HL-60 (cell line): ENCODE measurements at regions not wholly inside any gene's neighbourhood (a gene's known extent, or its start where the extent isn't known, plus 50 kb on each side); places are given as distances from the start of the nearest gene placed in this dataset.

Experiments
- DNase-seq, 2 experiments: peaks; one replicate each; pipeline ENCODE4 v3.0.0-alpha.2; 2010 to 2020; ENCODE audit warnings: low read depth in 1 of 2, low spot score in 1 of 2
- H3K27ac ChIP-seq: fragments of 250-450 bp; sonication (Bioruptor Pico); replicated peaks from 2 replicates; pipeline ENCODE4 v1.5.1; 2020; ENCODE audit warnings: mild to moderate bottlenecking, moderate library complexity
- H3K27me3 ChIP-seq: fragments of 250-450 bp; sonication (Bioruptor Pico); 2 replicates; pipeline ENCODE4 v1.5.1; 2021; ENCODE audit warnings: mild to moderate bottlenecking, moderate library complexity; ENCODE audit not compliant: insufficient read depth, poor library complexity, severe bottlenecking
- H3K4me3 ChIP-seq: replicated peaks from 2 replicates; pipeline ENCODE4 v1.5.1; 2011; ENCODE audit warnings: mild to moderate bottlenecking, control low read depth, low read length; ENCODE audit not compliant: insufficient read depth
- CTCF ChIP-seq: IDR thresholded peaks from one replicate; pipeline ENCODE4 v1.5.1; 2011; ENCODE audit warnings: low read length, control low read depth, inconsistent platforms; ENCODE audit not compliant: insufficient read depth
- GABPA ChIP-seq: IDR thresholded peaks from 2 replicates; pipeline ENCODE4 v1.6.1; 2012; ENCODE audit warnings: low read depth
- POLR2AphosphoS5 ChIP-seq: IDR thresholded peaks from 2 replicates; pipeline ENCODE4 v1.6.1; 2012; ENCODE audit warnings: low read depth
- REST ChIP-seq: IDR thresholded peaks from 2 replicates; pipeline ENCODE4 v1.6.1; 2012; ENCODE audit warnings: low read depth; ENCODE audit not compliant: insufficient replicate concordance
- SPI1 ChIP-seq: IDR thresholded peaks from 2 replicates; pipeline ENCODE4 v1.6.1; 2012; ENCODE audit warnings: low read depth, mild to moderate bottlenecking, borderline replicate concordance

GRCh38 chr21:25503981-25504380 lies 103.3 kb downstream of the MRPL39 start:
- no peaks in the 10 kb centered on the region for H3K27me3 ChIP-seq
- no peak overlapping the region for H3K4me3 ChIP-seq
- H3K27ac ChIP-seq: no peak overlapping the region
- TF ChIP-seq GABPA (no peak), REST (no peak)
- DNase-seq: no peak

DNA sequence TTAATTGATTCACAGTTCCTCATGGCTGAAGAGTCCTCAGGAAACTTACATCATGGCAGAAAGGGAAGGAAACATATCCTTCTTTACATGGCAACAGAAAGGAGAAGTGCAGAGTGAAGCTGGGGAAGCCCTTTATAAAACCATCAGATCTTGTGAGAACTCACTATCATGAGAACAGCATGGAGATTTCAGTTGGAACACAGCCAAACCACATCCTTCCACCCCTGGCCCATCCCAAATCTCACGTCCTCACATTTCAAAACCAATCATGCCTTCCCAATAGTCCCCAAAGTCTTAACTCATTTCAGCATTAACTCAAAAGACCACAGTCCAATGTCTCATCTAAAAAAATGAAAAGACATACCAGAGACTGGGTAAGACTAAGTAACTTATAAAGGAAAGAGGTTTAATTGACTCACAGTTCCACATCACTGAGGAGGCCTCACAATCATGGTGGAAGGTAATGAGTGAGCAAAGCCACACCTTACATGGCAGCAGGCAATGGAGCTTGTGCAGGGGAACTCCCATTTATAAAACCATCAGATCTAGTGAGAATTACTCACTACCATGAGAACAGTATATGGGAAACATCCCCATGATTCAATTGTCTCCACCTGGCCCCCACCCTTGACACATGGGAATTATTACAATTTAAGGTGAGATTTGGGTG lies 105.2 kb downstream of the MRPL39 start:
- Histone ChIP-seq H3K27ac (0 out of 2 replicates have a peak overlapping the region, but pooled peaks have one; percentile 19), H3K4me3 (no peak overlapping the region), H3K27me3 (no peaks in the 10 kb centered on the region)
- TF ChIP-seq SPI1 (peak; percentile 97), GABPA (no peak)
- peak; percentile 62 to 67 for DNase-seq

DNA sequence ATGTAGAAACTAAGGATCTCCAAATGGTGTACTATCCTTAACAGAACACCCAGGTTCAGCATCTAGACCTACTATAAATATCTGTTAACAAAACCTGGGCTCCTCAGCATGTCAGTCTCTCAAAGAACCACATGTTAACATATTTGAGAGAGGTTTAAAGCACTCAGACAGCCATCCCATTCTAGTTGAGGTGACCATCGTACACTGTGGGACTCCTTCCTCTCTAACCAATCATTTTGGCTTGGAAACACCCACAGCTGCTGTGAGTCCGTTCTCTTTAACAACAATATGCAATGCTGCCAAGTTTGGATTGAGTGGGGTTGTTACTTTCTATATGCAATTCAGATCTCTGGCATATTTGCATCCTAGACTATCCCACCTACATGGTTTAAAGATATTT lies 105.8 kb downstream of the MRPL39 start:
- TF ChIP-seq SPI1 (no peak), REST (no peak), CTCF (no peak), POLR2AphosphoS5 (no peak)
- H3K27me3 ChIP-seq: no peaks in the 10 kb centered on the region
- DNase-seq: no peak
- H3K27ac ChIP-seq: peak overlapping the region; percentile 19; the same call in 1 of the 2 replicates
- H3K4me3 ChIP-seq: no peak overlapping the region

DNA sequence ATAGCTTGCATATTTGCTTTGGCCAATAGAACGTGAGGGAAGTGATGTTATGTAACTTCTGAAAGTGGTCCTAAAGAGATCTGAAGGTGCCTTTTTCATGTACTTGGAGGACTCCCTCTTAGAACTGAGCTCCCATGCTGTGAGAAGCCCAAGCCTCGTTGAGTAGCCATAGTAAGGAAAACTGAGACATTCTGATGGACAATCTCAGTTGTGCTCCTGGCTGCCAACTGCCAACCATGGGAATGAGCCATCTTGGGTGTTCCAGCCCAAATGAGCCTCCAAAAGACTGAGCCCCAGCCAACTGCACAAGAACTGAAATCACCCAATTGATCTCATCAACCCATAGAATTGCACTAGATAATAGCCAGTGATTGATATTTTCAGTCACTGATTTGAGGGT lies 106.7 kb downstream of the MRPL39 start:
- no peak for TF ChIP-seq REST
- TF ChIP-seq CTCF: no peak
- TF ChIP-seq SPI1: no peak
- no peak for TF ChIP-seq POLR2AphosphoS5
- TF ChIP-seq GABPA: no peak
- H3K27ac ChIP-seq: no peak overlapping the region
- H3K27me3 ChIP-seq: no peaks in the 10 kb centered on the region
- H3K4me3 ChIP-seq: no peak overlapping the region
- no peak for DNase-seq
